ENCODE measurements at regions not wholly inside any gene's neighbourhood (a gene's known extent, or its start where the extent isn't known, plus 50 kb on each side); places are given as distances from the start of the nearest gene placed in this dataset.

DNA sequence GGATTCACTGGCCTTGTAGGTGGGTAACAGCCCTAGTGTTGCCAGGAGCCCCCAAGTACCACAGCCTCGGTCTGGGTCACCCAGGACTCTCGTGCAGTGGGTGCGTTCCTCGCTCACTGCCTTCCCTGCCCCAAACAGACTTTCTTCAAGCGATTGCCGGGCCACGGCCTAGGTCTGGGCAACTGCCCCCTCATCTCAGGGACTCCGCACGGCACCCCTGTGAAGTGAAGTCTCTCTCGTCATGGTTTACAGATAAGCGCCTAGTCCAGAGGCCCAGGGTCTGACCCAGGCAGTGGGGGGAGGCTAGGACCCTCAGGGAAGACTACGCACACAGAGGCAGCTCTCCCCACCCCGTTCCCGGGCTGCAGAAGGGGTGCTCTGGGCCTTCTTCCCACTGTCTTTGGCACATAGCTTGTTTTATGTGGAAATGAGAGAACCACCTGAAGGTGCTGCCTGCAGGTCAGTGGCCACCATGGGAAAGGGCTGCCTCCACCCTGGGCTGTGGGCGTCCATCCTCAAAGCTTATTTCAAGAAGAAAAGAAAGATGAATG is 220.8 kb downstream of the ERMARD start:
- no peak for TF ChIP-seq POLR2A (IDR thresholded peaks at IDR 0.05)
- TF ChIP-seq, protein P1, sequence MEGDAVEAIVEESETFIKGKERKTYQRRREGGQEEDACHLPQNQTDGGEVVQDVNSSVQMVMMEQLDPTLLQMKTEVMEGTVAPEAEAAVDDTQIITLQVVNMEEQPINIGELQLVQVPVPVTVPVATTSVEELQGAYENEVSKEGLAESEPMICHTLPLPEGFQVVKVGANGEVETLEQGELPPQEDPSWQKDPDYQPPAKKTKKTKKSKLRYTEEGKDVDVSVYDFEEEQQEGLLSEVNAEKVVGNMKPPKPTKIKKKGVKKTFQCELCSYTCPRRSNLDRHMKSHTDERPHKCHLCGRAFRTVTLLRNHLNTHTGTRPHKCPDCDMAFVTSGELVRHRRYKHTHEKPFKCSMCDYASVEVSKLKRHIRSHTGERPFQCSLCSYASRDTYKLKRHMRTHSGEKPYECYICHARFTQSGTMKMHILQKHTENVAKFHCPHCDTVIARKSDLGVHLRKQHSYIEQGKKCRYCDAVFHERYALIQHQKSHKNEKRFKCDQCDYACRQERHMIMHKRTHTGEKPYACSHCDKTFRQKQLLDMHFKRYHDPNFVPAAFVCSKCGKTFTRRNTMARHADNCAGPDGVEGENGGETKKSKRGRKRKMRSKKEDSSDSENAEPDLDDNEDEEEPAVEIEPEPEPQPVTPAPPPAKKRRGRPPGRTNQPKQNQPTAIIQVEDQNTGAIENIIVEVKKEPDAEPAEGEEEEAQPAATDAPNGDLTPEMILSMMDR (IDR thresholded peaks at IDR 0.05): no peak

Measured in testis (tissue), 2 donors.